ENCODE measurements at regions not wholly inside any gene's neighbourhood (a gene's known extent, or its start where the extent isn't known, plus 50 kb on each side); places are given as distances from the start of the nearest gene placed in this dataset.

DNA sequence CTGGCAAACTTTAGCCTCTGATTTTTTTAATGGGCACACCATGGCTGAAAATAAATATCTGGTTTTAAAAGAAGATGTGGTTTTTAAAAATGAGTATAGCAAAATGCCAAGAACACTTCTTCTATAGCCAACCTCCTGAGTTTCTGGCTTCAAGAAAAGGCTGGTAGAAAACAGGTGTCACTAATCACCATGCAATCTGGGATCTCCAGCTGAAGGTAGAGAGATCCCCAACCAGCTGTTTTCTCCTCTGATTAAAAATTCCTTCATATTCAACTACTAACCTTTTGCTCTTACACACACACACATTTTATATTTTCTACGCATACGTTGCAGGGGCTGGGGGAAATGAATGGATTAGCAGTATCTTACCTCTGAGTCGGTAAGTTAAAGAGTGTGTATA lies 279.6 kb upstream of the ROBO2 start:
- no peaks in the 10 kb centered on the region for H3K4me1 Mint-ChIP-seq (ENCODE audit: unreplicated experiment)
- H3K27ac Mint-ChIP-seq (ENCODE audit: unreplicated experiment) = no peak overlapping the region
- no peaks in the 10 kb centered on the region for H3K27me3 Mint-ChIP-seq (ENCODE audit: unreplicated experiment)
- TF ChIP-seq, protein P1, sequence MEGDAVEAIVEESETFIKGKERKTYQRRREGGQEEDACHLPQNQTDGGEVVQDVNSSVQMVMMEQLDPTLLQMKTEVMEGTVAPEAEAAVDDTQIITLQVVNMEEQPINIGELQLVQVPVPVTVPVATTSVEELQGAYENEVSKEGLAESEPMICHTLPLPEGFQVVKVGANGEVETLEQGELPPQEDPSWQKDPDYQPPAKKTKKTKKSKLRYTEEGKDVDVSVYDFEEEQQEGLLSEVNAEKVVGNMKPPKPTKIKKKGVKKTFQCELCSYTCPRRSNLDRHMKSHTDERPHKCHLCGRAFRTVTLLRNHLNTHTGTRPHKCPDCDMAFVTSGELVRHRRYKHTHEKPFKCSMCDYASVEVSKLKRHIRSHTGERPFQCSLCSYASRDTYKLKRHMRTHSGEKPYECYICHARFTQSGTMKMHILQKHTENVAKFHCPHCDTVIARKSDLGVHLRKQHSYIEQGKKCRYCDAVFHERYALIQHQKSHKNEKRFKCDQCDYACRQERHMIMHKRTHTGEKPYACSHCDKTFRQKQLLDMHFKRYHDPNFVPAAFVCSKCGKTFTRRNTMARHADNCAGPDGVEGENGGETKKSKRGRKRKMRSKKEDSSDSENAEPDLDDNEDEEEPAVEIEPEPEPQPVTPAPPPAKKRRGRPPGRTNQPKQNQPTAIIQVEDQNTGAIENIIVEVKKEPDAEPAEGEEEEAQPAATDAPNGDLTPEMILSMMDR (IDR thresholded peaks at IDR 0.05; ENCODE audit: unreplicated experiment) = no peak
- no peak overlapping the region for H3K4me3 Mint-ChIP-seq (ENCODE audit: unreplicated experiment)
- no peaks in the 10 kb centered on the region for H3K36me3 Mint-ChIP-seq (ENCODE audit: low read depth, unreplicated experiment)
- no peaks in the 10 kb centered on the region for H3K9me3 Mint-ChIP-seq (ENCODE audit: unreplicated experiment)
- DNase-seq (ENCODE audit: low spot score) = no peak

DNA sequence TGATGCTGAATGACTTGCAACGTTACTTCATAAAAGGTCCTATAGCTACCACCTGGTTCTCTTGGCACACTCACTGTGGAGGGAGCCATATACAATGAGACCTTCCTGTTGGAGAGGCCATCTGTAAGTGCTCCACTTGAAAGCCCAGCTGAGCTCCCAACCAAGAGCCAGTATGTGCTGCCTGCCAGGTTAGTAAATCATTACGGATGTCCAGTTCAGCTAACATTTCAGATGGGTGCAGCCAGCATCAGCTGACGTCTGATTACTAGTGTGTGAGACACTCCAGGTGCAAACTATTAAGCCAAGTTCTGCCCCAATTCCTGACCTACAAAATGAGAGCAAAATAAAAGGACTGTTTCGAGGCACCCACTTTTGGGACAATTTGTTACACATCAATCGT lies 274.4 kb upstream of the ROBO2 start:
- H3K4me1 Mint-ChIP-seq (ENCODE audit: unreplicated experiment) = no peaks in the 10 kb centered on the region
- no peak overlapping the region for H3K4me3 Mint-ChIP-seq (ENCODE audit: unreplicated experiment)
- H3K36me3 Mint-ChIP-seq (ENCODE audit: low read depth, unreplicated experiment) = no peaks in the 10 kb centered on the region
- H3K9me3 Mint-ChIP-seq (ENCODE audit: unreplicated experiment) = no peaks in the 10 kb centered on the region
- no peak for DNase-seq (ENCODE audit: low spot score)
- H3K27ac Mint-ChIP-seq (ENCODE audit: unreplicated experiment) = no peak overlapping the region
- TF ChIP-seq, protein P1 (IDR thresholded peaks at IDR 0.05; ENCODE audit: unreplicated experiment) = no peak
- H3K27me3 Mint-ChIP-seq (ENCODE audit: unreplicated experiment) = no peaks in the 10 kb centered on the region

DNA sequence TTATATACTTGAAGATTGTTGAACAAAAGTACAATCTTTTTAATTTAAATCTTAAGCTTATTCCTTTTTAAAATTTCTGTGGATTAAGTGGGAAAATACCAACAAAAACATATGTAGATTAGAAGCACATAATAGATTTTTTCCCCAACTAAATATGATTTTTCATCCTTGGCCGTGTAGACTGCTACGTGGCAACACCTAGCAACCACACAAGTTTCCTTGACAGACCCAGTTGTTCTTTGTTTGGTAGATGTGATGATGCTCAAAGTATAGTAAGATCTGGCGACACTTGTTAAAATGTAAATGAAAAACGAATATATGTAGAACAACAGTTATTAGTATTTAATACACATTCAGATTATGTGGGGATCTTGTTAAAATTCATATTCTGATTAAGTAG lies 271.0 kb upstream of the ROBO2 start:
- no peaks in the 10 kb centered on the region for H3K27me3 Mint-ChIP-seq (ENCODE audit: unreplicated experiment)
- no peaks in the 10 kb centered on the region for H3K36me3 Mint-ChIP-seq (ENCODE audit: low read depth, unreplicated experiment)
- H3K4me3 Mint-ChIP-seq (ENCODE audit: unreplicated experiment) = no peak overlapping the region
- DNase-seq (ENCODE audit: low spot score) = no peak
- no peaks in the 10 kb centered on the region for H3K4me1 Mint-ChIP-seq (ENCODE audit: unreplicated experiment)
- no peaks in the 10 kb centered on the region for H3K9me3 Mint-ChIP-seq (ENCODE audit: unreplicated experiment)
- H3K27ac Mint-ChIP-seq (ENCODE audit: unreplicated experiment) = no peak overlapping the region
- TF ChIP-seq, protein P1 (IDR thresholded peaks at IDR 0.05; ENCODE audit: unreplicated experiment) = no peak

DNA sequence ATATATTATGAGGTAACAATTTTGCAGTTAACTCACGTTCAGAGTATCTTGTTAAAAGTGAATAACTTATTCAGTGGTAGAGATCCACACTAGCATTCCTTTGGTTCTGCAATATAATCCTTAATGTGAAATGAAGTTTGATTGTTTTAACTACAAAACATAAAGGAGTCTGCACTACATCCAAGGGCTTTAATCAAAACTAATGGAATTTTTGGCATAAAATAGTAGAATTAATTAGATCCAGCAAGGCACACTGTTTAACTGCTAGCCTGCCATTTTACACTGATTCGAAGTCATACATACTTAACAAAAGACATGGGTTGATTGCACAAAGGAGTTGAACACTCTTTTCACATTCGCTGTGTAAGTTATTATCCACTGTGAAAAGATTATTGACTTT lies 263.0 kb upstream of the ROBO2 start:
- Mint-ChIP-seq H3K36me3 (ENCODE audit: low read depth, unreplicated experiment) (no peaks in the 10 kb centered on the region), H3K4me1 (ENCODE audit: unreplicated experiment) (no peaks in the 10 kb centered on the region), H3K4me3 (ENCODE audit: unreplicated experiment) (no peak overlapping the region), H3K27me3 (ENCODE audit: unreplicated experiment) (no peaks in the 10 kb centered on the region), H3K9me3 (ENCODE audit: unreplicated experiment) (no peaks in the 10 kb centered on the region), H3K27ac (ENCODE audit: unreplicated experiment) (no peak overlapping the region)
- DNase-seq (ENCODE audit: low spot score) = no peak
- TF ChIP-seq, protein P1 (IDR thresholded peaks at IDR 0.05; ENCODE audit: unreplicated experiment) = no peak

DNA sequence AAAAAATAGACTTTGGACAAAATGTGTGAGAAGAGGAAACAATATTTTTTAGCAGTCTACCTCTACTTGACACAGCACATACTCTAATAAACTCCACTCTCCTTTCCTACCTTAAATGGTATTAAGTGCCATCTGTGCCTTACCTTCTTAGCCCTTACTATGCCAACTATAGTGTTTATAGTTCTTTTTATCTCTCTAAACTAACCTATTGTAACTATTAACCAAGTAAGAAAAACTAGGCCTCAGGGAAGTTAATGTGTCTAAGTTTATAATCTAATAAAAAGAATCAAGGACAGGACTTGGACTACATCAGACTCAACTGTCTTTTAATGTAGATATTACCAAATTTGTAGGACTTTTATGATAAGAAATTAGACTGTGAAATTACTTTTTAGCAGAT lies 251.7 kb upstream of the ROBO2 start:
- H3K9me3 Mint-ChIP-seq (ENCODE audit: unreplicated experiment) = no peaks in the 10 kb centered on the region
- no peak overlapping the region for H3K27ac Mint-ChIP-seq (ENCODE audit: unreplicated experiment)
- peaks cover 5% of the 10 kb centered on the region for H3K4me1 Mint-ChIP-seq (ENCODE audit: unreplicated experiment)
- TF ChIP-seq, protein P1 (IDR thresholded peaks at IDR 0.05; ENCODE audit: unreplicated experiment) = no peak
- no peak overlapping the region for H3K4me3 Mint-ChIP-seq (ENCODE audit: unreplicated experiment)
- H3K27me3 Mint-ChIP-seq (ENCODE audit: unreplicated experiment) = no peaks in the 10 kb centered on the region
- no peaks in the 10 kb centered on the region for H3K36me3 Mint-ChIP-seq (ENCODE audit: low read depth, unreplicated experiment)
- DNase-seq (ENCODE audit: low spot score) = no peak

All from endothelial cell (in vitro differentiated cells).